Activated naive CD4-positive, alpha-beta T cell treated with anti-CD3 and anti-CD28 coated beads, Interleukin-2, amount 10 ng/mL, durations not matched to agents 7 days and 5 days (primary cell): ENCODE measurements at regions not wholly inside any gene's neighbourhood (a gene's known extent, or its start where the extent isn't known, plus 50 kb on each side); places are given as distances from the start of the nearest gene placed in this dataset.
"Not testable (repeated sequence)": the region's sequence is repeated elsewhere in the genome, so short reads cannot be mapped to it uniquely, and the experiment has no call there.

Source experiments
- CTCF ChIA-PET: fragments of 350-600 bp; sonication (Branson Sonifier 250); formaldehyde crosslinking; loops from one replicate; lab custom pipeline; 2021; ENCODE audit warnings: antibody characterized with exemption; lab: Charles Lee
- DNase-seq: peaks from one replicate; pipeline ENCODE4 v3.0.0-alpha.2; 2020
- H3K27ac Mint-ChIP-seq: one replicate; pipeline ENCODE4 v1.8.0; 2021; ENCODE audit warnings: mild to moderate bottlenecking, moderate library complexity, mixed read lengths
- H3K27me3 Mint-ChIP-seq: one replicate; pipeline ENCODE4 v1.8.0; 2021; ENCODE audit warnings: mild to moderate bottlenecking, mixed read lengths
- H3K36me3 Mint-ChIP-seq: one replicate; pipeline ENCODE4 v1.8.0; 2021; ENCODE audit warnings: mixed read lengths
- H3K4me1 Mint-ChIP-seq: one replicate; pipeline ENCODE4 v1.8.0; 2021; ENCODE audit warnings: mixed read lengths
- H3K4me3 Mint-ChIP-seq: one replicate; pipeline ENCODE4 v1.8.0; 2021; ENCODE audit warnings: mild to moderate bottlenecking, moderate library complexity, mixed read lengths
- H3K9me3 Mint-ChIP-seq: one replicate; pipeline ENCODE4 v1.8.0; 2021; ENCODE audit warnings: mixed read lengths

DNA sequence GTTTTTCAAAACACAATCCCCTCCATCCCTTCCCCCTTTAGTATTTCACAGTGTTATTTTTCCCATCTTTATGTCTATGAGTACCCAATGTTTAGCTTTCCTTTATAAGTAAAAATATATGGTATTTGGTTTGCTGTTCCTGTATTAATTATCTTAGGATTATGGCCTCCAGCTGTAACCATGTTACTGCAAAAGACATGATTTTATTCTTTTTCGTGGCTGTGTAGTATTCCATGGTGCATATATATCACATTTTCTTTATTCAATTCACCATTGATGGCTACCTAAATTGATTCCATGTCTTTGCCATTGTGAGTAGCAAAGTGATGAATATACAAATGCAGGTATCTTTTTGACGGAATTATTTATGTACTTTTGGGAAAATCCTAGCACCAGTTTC is 346.4 kb upstream of the CNTN5 start:
- no peak overlapping the region for H3K4me3 Mint-ChIP-seq
- H3K36me3 Mint-ChIP-seq: no peaks in the 10 kb centered on the region
- peaks cover 13% of the 10 kb centered on the region for H3K9me3 Mint-ChIP-seq
- no peak for DNase-seq
- H3K27me3 Mint-ChIP-seq: no peaks in the 10 kb centered on the region
- H3K27ac Mint-ChIP-seq: no peak overlapping the region
- CTCF ChIA-PET: no interaction called here
- H3K4me1 Mint-ChIP-seq: no peaks in the 10 kb centered on the region

DNA sequence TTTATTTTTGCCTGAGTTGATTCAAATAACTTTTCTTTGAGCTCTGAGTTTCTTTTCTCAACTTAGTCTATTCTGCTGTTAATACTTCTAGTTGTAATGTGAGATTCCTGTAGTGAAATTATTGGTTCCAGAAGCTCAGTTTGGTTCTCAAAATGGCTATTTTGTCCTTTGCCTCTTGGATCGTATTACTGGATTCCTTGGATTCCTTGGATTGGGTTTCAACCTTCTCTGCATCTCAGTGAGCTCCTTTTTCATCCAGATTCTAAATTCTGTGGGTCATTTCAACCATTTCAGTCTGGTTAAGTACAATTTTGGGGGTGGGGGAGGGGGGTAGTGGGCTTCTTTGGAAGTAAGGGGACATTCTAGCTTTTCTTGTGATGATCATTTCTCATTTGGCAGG is 341.1 kb upstream of the CNTN5 start:
- CTCF ChIA-PET: no interaction called here
- no peak overlapping the region for H3K4me3 Mint-ChIP-seq

DNA sequence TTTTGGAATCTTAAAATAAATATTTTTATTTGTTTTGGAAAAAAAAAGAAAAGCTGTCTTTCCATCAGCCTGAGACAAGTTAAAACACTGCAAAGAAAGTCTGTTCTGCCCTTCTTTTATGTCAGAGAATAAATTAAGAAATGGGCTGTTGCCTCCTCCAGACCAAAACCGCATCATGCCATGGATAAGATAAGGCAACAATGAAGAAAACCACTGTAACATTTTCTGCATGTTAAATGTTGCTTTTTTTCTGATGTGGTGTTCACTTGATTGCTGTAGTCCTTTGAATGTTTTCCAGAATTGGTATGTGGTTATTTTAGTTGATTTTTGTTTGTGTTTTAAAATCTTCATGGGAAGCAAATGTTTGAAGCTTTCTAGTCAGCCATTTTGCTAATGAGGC is 319.2 kb upstream of the CNTN5 start:
- H3K9me3 Mint-ChIP-seq: peaks cover 21% of the 10 kb centered on the region
- H3K4me1 Mint-ChIP-seq: no peaks in the 10 kb centered on the region
- CTCF ChIA-PET: no interaction called here
- H3K36me3 Mint-ChIP-seq: no peaks in the 10 kb centered on the region
- no peak for DNase-seq
- no peak overlapping the region for H3K27ac Mint-ChIP-seq
- no peak overlapping the region for H3K4me3 Mint-ChIP-seq
- H3K27me3 Mint-ChIP-seq: no peaks in the 10 kb centered on the region

More for the DNA sequence above, 341.1 kb upstream of the CNTN5 start:
- Mint-ChIP-seq H3K9me3 (peaks cover 15% of the 10 kb centered on the region), H3K36me3 (no peaks in the 10 kb centered on the region), H3K27me3 (no peaks in the 10 kb centered on the region), H3K27ac (no peak overlapping the region), H3K4me1 (no peaks in the 10 kb centered on the region)
- DNase-seq: no peak

DNA sequence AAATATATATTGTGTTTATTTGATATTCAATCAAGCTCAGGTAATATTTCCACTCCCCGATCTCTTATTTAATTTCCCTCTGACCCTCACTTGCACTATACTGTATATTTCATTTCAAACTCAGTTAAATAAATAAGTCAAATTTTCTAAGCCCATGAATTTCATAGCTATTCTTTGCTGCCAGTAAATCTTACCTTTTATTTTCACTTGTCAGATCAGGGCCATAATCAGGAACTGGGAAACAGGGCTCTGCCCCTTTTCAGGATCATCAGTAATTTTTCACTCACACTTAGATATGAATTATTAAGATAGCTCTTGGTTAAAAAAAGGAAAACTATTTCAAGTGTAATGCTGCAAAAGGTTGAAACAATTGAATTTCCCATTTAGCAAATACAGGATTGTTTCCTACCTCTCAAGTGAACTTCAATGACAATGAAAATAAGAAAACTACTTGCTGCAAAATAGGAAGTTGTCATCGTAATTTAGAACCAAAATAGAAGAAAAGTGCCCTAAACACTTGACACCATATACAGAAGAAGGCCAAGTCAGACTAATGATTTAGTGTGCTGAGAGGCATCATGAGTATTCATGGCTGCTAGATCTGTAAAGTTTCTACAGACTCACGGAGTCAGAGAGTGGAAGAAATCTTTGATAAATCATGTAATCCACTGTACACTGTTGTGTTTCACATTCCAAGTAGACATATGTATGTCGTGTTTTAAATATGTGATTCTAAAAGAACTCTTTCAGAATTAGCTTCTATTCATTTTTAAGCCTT is 316.8 kb upstream of the CNTN5 start:
- no peak for DNase-seq
- H3K4me3 Mint-ChIP-seq: no peak overlapping the region
- H3K9me3 Mint-ChIP-seq: peaks cover 16% of the 10 kb centered on the region
- H3K4me1 Mint-ChIP-seq: no peaks in the 10 kb centered on the region
- CTCF ChIA-PET: no interaction called here
- no peaks in the 10 kb centered on the region for H3K27me3 Mint-ChIP-seq
- no peak overlapping the region for H3K27ac Mint-ChIP-seq
- no peaks in the 10 kb centered on the region for H3K36me3 Mint-ChIP-seq

DNA sequence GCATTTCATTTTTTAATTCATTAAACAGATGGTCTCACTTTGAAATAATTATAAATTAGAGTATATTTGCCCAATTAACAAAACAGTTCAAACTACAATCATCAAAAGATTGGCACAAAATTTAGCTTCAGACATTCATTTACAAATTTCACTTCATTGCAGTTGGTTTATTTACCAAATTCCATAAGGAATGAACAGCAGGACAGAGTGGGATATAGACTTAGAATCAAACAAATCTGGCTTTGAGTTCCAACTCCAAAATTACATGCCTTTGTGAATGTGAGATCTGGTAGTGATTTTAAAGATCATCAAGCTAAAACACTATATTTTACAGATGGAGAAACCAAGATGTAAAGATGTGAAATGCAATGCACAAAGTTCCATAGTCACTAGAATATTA is 310.7 kb upstream of the CNTN5 start:
- no peak for DNase-seq
- CTCF ChIA-PET: no interaction called here
- Mint-ChIP-seq H3K4me3 (no peak overlapping the region), H3K9me3 (peaks cover 26% of the 10 kb centered on the region), H3K27me3 (no peaks in the 10 kb centered on the region), H3K36me3 (no peaks in the 10 kb centered on the region), H3K4me1 (no peaks in the 10 kb centered on the region), H3K27ac (no peak overlapping the region)

DNA sequence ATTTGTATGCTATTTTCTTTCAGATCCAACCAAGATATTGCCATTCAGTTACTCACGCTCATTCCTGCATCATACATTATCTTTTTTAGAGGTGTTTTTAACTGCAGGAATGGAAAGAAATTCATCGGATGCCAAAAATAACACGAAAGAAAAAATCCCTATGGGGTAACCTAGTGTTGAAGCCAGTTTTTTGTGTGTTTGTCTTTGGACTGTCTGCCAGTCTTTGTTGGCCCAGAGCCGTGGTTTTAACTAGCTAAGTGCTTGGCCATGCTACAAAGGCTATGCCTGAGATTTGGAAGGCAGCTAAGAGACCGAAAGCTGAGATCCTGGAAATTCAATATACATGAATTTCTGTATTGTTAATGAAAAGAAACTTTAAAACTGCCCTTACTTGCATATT is 309.8 kb upstream of the CNTN5 start:
- H3K4me3 Mint-ChIP-seq: no peak overlapping the region
- H3K9me3 Mint-ChIP-seq: peaks cover 31% of the 10 kb centered on the region
- no peaks in the 10 kb centered on the region for H3K4me1 Mint-ChIP-seq
- CTCF ChIA-PET: no interaction called here
- no peak for DNase-seq
- no peaks in the 10 kb centered on the region for H3K36me3 Mint-ChIP-seq
- no peak overlapping the region for H3K27ac Mint-ChIP-seq
- H3K27me3 Mint-ChIP-seq: no peaks in the 10 kb centered on the region

DNA sequence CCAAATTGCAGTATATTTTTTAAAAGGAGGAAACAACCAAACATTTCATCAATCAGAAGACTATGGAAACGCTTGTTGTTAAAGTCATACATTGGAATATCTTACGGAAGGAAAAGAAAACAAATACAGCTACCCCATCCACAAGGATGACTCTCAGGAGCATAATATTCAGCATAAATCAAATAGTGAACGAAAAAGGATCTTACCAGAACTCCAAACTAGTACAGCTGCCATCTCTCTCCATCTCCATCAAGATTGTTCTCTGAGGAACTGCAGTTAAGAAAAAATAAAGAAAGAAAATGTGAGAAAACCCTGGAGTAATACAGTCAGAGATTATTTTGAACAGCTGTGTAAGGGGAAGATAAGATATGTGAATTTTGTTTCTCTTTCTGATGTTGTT is 299.8 kb upstream of the CNTN5 start:
- DNase-seq: no peak
- Mint-ChIP-seq H3K27me3 (no peaks in the 10 kb centered on the region), H3K27ac (no peak overlapping the region), H3K36me3 (no peaks in the 10 kb centered on the region), H3K9me3 (peaks cover 9% of the 10 kb centered on the region), H3K4me3 (no peak overlapping the region), H3K4me1 (no peaks in the 10 kb centered on the region)
- CTCF ChIA-PET: no interaction called here

DNA sequence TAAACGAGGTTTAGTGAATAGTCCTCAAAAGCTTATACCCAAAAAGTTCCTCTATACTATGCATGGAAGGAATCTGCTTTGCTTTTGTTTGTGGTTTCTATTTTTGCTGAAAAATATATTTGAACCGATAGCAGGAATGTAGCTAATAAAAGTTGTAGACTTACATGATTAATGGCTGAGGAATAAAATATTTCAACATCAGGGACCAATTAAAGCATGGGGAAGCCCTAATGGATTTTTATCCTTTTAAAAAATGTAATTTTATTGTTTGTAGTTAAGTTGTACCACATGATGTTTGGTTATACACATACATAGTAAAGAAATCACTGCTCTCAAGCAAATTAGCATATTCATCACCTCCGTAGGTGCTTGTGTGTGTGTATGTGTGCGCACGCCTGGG is 295.3 kb upstream of the CNTN5 start:
- no peak overlapping the region for H3K27ac Mint-ChIP-seq
- no peak overlapping the region for H3K4me3 Mint-ChIP-seq
- H3K4me1 Mint-ChIP-seq: no peaks in the 10 kb centered on the region
- no peak for DNase-seq
- peaks cover 5% of the 10 kb centered on the region for H3K9me3 Mint-ChIP-seq
- no peaks in the 10 kb centered on the region for H3K36me3 Mint-ChIP-seq
- no peaks in the 10 kb centered on the region for H3K27me3 Mint-ChIP-seq
- CTCF ChIA-PET: no interaction called here

DNA sequence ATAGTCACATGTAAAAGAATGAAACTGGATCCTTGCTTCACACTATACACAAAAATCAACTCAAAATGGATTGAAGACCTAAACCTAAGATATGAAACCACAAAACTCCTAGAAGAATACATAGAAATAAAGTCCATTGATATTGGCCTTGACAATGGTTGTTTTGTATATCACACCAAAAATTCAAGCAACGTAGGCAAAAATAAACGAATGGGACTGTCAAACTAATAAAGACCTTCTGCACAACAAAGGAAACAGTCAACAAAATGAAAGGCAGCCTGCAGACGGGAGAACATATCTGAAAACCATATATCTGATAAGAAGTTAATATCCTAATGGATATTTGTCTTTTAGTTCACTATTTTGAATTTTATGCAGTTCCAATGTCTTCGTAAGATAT is 292.3 kb upstream of the CNTN5 start:
- no peak overlapping the region for H3K27ac Mint-ChIP-seq
- H3K9me3 Mint-ChIP-seq: peaks cover 5% of the 10 kb centered on the region
- CTCF ChIA-PET: no interaction called here
- H3K36me3 Mint-ChIP-seq: no peaks in the 10 kb centered on the region
- H3K27me3 Mint-ChIP-seq: no peaks in the 10 kb centered on the region
- H3K4me3 Mint-ChIP-seq: no peak overlapping the region
- DNase-seq: no peak
- H3K4me1 Mint-ChIP-seq: no peaks in the 10 kb centered on the region

DNA sequence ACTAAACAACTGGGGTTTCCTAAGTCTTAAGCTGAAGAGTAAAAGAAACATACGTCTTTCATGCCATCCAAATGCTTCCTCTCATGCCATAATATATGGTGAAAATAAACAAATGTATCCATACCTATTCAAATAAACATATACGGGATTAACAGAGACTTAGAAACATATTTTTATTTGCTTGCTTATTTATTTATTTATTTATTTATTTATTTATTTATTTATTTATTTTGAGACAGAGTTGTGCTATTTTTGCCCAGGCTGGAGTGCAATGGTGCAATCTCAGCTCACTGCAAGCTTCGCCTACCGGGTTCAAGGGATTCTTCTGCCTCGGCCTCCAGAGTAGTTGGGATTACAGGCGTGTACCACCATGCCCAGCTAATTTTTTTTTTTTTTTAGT is 291.6 kb upstream of the CNTN5 start:
- no peaks in the 10 kb centered on the region for H3K36me3 Mint-ChIP-seq
- no peak overlapping the region for H3K4me3 Mint-ChIP-seq
- H3K4me1 Mint-ChIP-seq: no peaks in the 10 kb centered on the region
- CTCF ChIA-PET: no interaction called here
- DNase-seq: no peak
- no peaks in the 10 kb centered on the region for H3K27me3 Mint-ChIP-seq
- no peak overlapping the region for H3K27ac Mint-ChIP-seq
- peaks cover 9% of the 10 kb centered on the region for H3K9me3 Mint-ChIP-seq

DNA sequence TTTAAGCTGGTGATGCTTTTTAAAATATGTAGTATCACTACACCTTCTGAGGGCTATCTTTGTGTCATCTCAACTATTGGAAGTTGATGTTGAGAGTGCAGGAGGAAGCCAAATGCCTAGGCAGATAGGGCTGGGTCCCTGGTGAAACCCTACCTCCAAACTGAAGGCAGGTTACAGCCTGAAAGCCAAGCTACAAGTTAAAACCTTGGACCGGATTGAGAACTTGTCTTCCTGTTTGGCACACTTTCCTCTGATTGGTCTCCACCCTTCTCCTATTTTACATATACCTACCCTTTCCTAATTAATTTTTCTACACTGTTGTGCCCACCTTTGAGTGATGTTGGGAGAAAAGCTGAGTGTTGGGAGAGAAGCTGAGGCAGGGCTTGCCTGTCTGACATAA is 287.8 kb upstream of the CNTN5 start:
- DNase-seq: no peak
- H3K27ac Mint-ChIP-seq: no peak overlapping the region
- CTCF ChIA-PET: no interaction called here
- peaks cover 8% of the 10 kb centered on the region for H3K9me3 Mint-ChIP-seq
- no peak overlapping the region for H3K4me3 Mint-ChIP-seq
- H3K27me3 Mint-ChIP-seq: no peaks in the 10 kb centered on the region
- no peaks in the 10 kb centered on the region for H3K4me1 Mint-ChIP-seq
- no peaks in the 10 kb centered on the region for H3K36me3 Mint-ChIP-seq

DNA sequence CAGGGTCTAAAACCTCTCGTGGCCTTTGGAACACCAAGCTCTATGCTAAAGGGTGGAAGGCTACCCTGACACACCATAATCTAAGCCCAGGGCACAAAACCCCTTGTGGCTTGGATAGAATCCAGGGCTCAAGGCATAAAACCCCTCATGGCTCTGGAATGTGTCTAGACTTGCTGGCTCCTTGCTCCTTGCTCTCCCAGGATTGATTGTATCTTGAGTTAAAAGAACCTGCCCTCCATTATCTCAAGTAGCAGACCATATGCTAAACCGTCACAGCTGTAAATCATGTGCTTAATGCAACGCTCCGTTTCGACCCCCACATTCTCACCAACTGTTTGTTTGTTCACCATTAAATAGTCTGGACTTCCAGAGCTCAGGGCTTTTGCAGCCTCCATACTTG is 287.4 kb upstream of the CNTN5 start:
- H3K4me3 Mint-ChIP-seq, H3K36me3 Mint-ChIP-seq, H3K9me3 Mint-ChIP-seq, H3K27ac Mint-ChIP-seq, H3K4me1 Mint-ChIP-seq, H3K27me3 Mint-ChIP-seq, DNase-seq, CTCF ChIA-PET: not testable (repeated sequence)

DNA sequence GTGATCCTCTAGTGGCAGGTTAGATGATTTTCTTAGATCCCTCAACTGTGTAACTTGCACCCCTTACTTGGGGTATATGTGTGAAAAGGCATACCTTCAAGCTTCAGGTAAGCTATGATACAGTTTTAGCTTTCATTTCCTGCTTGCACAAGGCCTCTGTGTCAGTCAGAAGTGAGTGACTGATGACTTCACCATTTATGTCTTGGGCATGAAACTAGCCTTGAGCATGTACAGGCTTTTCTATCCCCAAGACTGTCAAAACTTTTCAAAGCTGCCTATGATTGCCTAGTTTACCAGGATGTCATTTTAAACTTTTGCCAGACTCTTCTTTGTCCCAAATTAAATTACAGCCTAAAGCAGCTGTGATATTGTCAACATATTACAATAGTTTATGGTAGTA is 286.1 kb upstream of the CNTN5 start:
- no peaks in the 10 kb centered on the region for H3K27me3 Mint-ChIP-seq
- CTCF ChIA-PET: no interaction called here
- H3K9me3 Mint-ChIP-seq: peaks cover 4% of the 10 kb centered on the region
- H3K27ac Mint-ChIP-seq: no peak overlapping the region
- no peak for DNase-seq
- H3K4me3 Mint-ChIP-seq: no peak overlapping the region
- no peaks in the 10 kb centered on the region for H3K4me1 Mint-ChIP-seq
- H3K36me3 Mint-ChIP-seq: no peaks in the 10 kb centered on the region

DNA sequence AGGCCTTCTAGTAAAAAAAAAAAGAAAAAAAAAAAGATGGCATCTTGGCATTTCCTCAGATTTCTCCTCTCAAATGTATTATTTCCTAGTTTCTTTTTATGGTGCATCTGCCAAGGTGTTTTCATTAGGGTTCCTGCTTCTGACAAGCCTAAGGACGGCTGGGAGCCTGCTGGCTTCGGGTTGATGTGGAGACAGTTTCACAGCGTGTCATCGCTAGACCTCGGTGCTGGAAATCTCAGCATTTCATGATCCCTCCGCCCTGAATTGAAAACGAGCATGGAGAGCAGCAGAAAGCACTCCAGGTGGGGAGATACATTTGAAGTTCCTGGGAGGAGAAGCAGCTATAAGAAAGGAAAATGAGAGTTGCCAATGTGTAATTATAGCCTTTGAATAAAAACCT is 283.9 kb upstream of the CNTN5 start:
- H3K4me3 Mint-ChIP-seq: no peak overlapping the region
- no peaks in the 10 kb centered on the region for H3K27me3 Mint-ChIP-seq
- no peaks in the 10 kb centered on the region for H3K36me3 Mint-ChIP-seq
- no peak for DNase-seq
- no peak overlapping the region for H3K27ac Mint-ChIP-seq
- peaks cover 4% of the 10 kb centered on the region for H3K9me3 Mint-ChIP-seq
- no peaks in the 10 kb centered on the region for H3K4me1 Mint-ChIP-seq
- CTCF ChIA-PET: no interaction called here

DNA sequence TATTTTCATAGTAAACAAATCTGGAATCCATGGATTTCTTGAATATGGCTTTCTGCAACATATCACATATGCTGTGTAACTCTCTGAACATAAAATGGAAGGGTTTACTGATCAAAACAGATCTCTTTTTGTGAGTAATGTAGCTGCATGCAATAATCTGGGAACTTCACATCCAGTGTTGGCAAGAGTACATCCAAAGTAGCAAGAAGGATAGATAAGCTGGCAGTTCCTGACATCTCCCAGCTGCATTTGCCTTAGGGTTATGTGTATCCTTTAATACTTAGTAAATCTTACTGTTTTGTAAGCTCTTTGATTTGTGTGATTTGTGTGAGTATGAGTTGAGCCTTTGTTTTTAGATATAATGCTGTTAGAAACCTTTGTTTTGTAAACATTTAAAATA is 280.4 kb upstream of the CNTN5 start:
- no peak overlapping the region for H3K27ac Mint-ChIP-seq
- DNase-seq: no peak
- CTCF ChIA-PET: no interaction called here

DNA sequence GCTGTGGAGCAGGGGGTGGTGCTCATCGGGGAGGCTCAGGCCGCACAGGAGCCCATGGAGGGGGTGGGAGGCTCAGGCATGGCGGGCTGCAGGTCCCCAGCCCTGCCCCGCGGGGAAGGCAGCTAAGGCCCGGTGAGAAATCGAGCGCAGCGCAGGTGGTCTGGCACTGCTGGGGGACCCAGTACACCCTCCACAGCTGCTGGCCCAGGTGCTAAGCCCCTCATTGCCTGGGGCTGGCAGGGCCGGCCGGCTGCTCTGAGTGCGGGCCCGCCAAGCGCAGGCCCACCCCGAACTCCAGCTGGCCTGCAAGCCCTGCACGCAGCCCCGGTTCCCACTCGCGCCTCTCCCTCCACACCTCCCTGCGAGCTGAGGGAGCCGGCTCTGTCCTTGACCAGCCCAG is 257.3 kb upstream of the CNTN5 start:
- H3K4me1 Mint-ChIP-seq, H3K36me3 Mint-ChIP-seq, H3K27ac Mint-ChIP-seq, DNase-seq, H3K27me3 Mint-ChIP-seq, CTCF ChIA-PET, H3K4me3 Mint-ChIP-seq: not testable (repeated sequence)
- H3K9me3 Mint-ChIP-seq: peaks cover 21% of the 10 kb centered on the region

More for the DNA sequence above, 280.4 kb upstream of the CNTN5 start:
- no peaks in the 10 kb centered on the region for H3K36me3 Mint-ChIP-seq
- H3K4me3 Mint-ChIP-seq: no peak overlapping the region
- no peaks in the 10 kb centered on the region for H3K4me1 Mint-ChIP-seq
- H3K9me3 Mint-ChIP-seq: peaks cover 2% of the 10 kb centered on the region
- no peaks in the 10 kb centered on the region for H3K27me3 Mint-ChIP-seq
